Ishikawa (cell line): ENCODE measurements at regions not wholly inside any gene's neighbourhood (a gene's known extent, or its start where the extent isn't known, plus 50 kb on each side); places are given as distances from the start of the nearest gene placed in this dataset.

Experiments
- CEBPB ChIP-seq: IDR thresholded peaks from 2 replicates; pipeline ENCODE4 v1.6.1; 2012
- CREB1 ChIP-seq: IDR thresholded peaks from 2 replicates; pipeline ENCODE4 v1.6.1; 2012; ENCODE audit warnings: low read depth
- EGR1 ChIP-seq: IDR thresholded peaks from 2 replicates; pipeline ENCODE4 v1.6.1; 2012
- EP300 ChIP-seq: IDR thresholded peaks from 2 replicates; pipeline ENCODE4 v1.6.1; 2012; ENCODE audit warnings: borderline replicate concordance
- FOXM1 ChIP-seq: IDR thresholded peaks from 2 replicates; pipeline ENCODE4 v1.6.1; 2012; ENCODE audit warnings: low read depth, borderline replicate concordance
- MAX ChIP-seq: IDR thresholded peaks from 2 replicates; pipeline ENCODE4 v1.6.1; 2012
- NFIC ChIP-seq: IDR thresholded peaks from 2 replicates; pipeline ENCODE4 v1.6.1; 2012
- RAD21 ChIP-seq: IDR thresholded peaks from 2 replicates; pipeline ENCODE4 v1.6.1; 2012; ENCODE audit warnings: low read depth
- REST ChIP-seq: IDR thresholded peaks from 2 replicates; pipeline ENCODE4 v1.6.1; 2012; ENCODE audit warnings: low read depth, mild to moderate bottlenecking
- TAF1 ChIP-seq: IDR thresholded peaks from 2 replicates; pipeline ENCODE4 v1.6.1; 2012; ENCODE audit warnings: low read depth, mild to moderate bottlenecking
- TCF12 ChIP-seq: IDR thresholded peaks from 2 replicates; pipeline ENCODE4 v1.6.1; 2012; ENCODE audit warnings: low read depth
- TEAD4 ChIP-seq: IDR thresholded peaks from 2 replicates; pipeline ENCODE4 v1.6.1; 2012
- USF1 ChIP-seq: IDR thresholded peaks from 2 replicates; pipeline ENCODE4 v1.6.1; 2012
- YY1 ChIP-seq: IDR thresholded peaks from 2 replicates; pipeline ENCODE4 v1.6.1; 2012; ENCODE audit warnings: low read depth
- ZBTB7A ChIP-seq: IDR thresholded peaks from 2 replicates; pipeline ENCODE4 v1.6.1; 2012; ENCODE audit warnings: low read depth

- TF ChIP-seq MAX (no peak), YY1 (no peak), NFIC (no peak), RAD21 (no peak), ZBTB7A (no peak), FOXM1 (no peak), EGR1 (no peak), REST (no peak), EP300 (no peak), TAF1 (no peak), USF1 (no peak), CEBPB (no peak), TCF12 (no peak), CREB1 (no peak), TEAD4 (no peak)
These were observed 103.5 kb downstream of the LSM3 start for GRCh38 chr3:14282001-14282705.

GRCh38 chr3:14282706-14283075 is 104.1 kb downstream of the LSM3 start:
- TF ChIP-seq REST, result no peak
- TF ChIP-seq EP300, result no peak
- TF ChIP-seq EGR1, result no peak
- no peak for TF ChIP-seq YY1
- no peak for TF ChIP-seq FOXM1
- TF ChIP-seq CEBPB, result no peak
- TF ChIP-seq TEAD4, result no peak
- TF ChIP-seq RAD21, result no peak
- no peak for TF ChIP-seq TCF12
- TF ChIP-seq USF1, result no peak
- TF ChIP-seq NFIC, result no peak
- no peak for TF ChIP-seq CREB1
- no peak for TF ChIP-seq TAF1

- TF ChIP-seq EGR1 (no peak), YY1 (no peak), NFIC (no peak), MAX (no peak), ZBTB7A (no peak), TEAD4 (no peak), CREB1 (no peak), CEBPB (no peak), EP300 (no peak), USF1 (no peak), REST (no peak), TCF12 (no peak), FOXM1 (no peak), TAF1 (no peak), RAD21 (no peak)
These were observed 104.6 kb downstream of the LSM3 start for GRCh38 chr3:14283092-14283812.
